ENCODE measurements at regions not wholly inside any gene's neighbourhood (a gene's known extent, or its start where the extent isn't known, plus 50 kb on each side); places are given as distances from the start of the nearest gene placed in this dataset.

- H3K4me1 ChIP-seq = peaks cover 2% of the 10 kb centered on the region
- Mint-ChIP-seq H3K36me3 (peaks cover 3% of the 10 kb centered on the region), H3K27me3 (ENCODE audit: insufficient read depth, low read depth) (no peaks in the 10 kb centered on the region), H3K27ac (no peak overlapping the region), H3K9me3 (no peaks in the 10 kb centered on the region), H3K4me3 (no peak overlapping the region), H3K4me1 (peaks cover 9% of the 10 kb centered on the region)
- no peak overlapping the region for H3K27ac ChIP-seq
- no peak overlapping the region for H2AFZ ChIP-seq (replicated peaks)
- no peak overlapping the region for H3K4me3 ChIP-seq
- H3F3A ChIP-seq (ENCODE audit: low read depth) = no peaks in the 10 kb centered on the region
- TF ChIP-seq EZH2phosphoT487 (IDR thresholded peaks at IDR 0.05) (no peak), CTCF (IDR thresholded peaks at IDR 0.05) (no peak), EZH2 (IDR thresholded peaks at IDR 0.05) (no peak)
- H3K9me3 ChIP-seq (ENCODE audit: low read depth) = no peaks in the 10 kb centered on the region
- no peaks in the 10 kb centered on the region for H3K79me2 ChIP-seq (ENCODE audit: low read depth)
- H3K36me3 ChIP-seq = no peaks in the 10 kb centered on the region
- H3K4me2 ChIP-seq = no peak overlapping the region
- no peak for DNase-seq (ENCODE audit: low spot score)
- no peaks in the 10 kb centered on the region for H4K20me1 ChIP-seq (ENCODE audit: low read depth)
- H3K27me3 ChIP-seq = no peaks in the 10 kb centered on the region
- H3K9ac ChIP-seq = no peak overlapping the region
Observed at GRCh38 chr18:46269275-46269674, 165.1 kb downstream of the HAUS1 start.

- Histone ChIP-seq H2AFZ (replicated peaks) (no peak overlapping the region), H3K36me3 (no peaks in the 10 kb centered on the region), H4K20me1 (ENCODE audit: low read depth) (no peaks in the 10 kb centered on the region), H3K9ac (no peak overlapping the region), H3K27ac (no peak overlapping the region), H3K9me3 (ENCODE audit: low read depth) (no peaks in the 10 kb centered on the region), H3F3A (ENCODE audit: low read depth) (no peaks in the 10 kb centered on the region), H3K27me3 (no peaks in the 10 kb centered on the region), H3K4me1 (no peaks in the 10 kb centered on the region), H3K4me3 (no peak overlapping the region), H3K79me2 (ENCODE audit: low read depth) (no peaks in the 10 kb centered on the region), H3K4me2 (no peak overlapping the region)
- no peak for DNase-seq (ENCODE audit: low spot score)
- Mint-ChIP-seq H3K27me3 (ENCODE audit: insufficient read depth, low read depth) (no peaks in the 10 kb centered on the region), H3K27ac (no peak overlapping the region), H3K4me1 (peaks cover 1% of the 10 kb centered on the region), H3K9me3 (no peaks in the 10 kb centered on the region), H3K36me3 (no peaks in the 10 kb centered on the region), H3K4me3 (no peak overlapping the region)
- TF ChIP-seq EZH2phosphoT487 (IDR thresholded peaks at IDR 0.05) (no peak), CTCF (IDR thresholded peaks at IDR 0.05) (no peak), EZH2 (IDR thresholded peaks at IDR 0.05) (no peak)
Observed at GRCh38 chr18:46271488-46271887, 167.3 kb downstream of the HAUS1 start.

- no peak overlapping the region for H3K4me2 ChIP-seq
- H3K36me3 ChIP-seq = no peaks in the 10 kb centered on the region
- H2AFZ ChIP-seq (replicated peaks) = no peak overlapping the region
- no peak overlapping the region for H3K4me3 ChIP-seq
- no peak overlapping the region for H3K27ac Mint-ChIP-seq
- no peaks in the 10 kb centered on the region for H3K27me3 ChIP-seq
- H3K4me1 Mint-ChIP-seq = peaks cover 11% of the 10 kb centered on the region
- no peak for TF ChIP-seq EZH2 (IDR thresholded peaks at IDR 0.05)
- TF ChIP-seq CTCF (IDR thresholded peaks at IDR 0.05) = no peak
- no peak for TF ChIP-seq EZH2phosphoT487 (IDR thresholded peaks at IDR 0.05)
- no peaks in the 10 kb centered on the region for H3K9me3 ChIP-seq (ENCODE audit: low read depth)
- no peaks in the 10 kb centered on the region for H4K20me1 ChIP-seq (ENCODE audit: low read depth)
- no peaks in the 10 kb centered on the region for H3K9me3 Mint-ChIP-seq
- H3K27me3 Mint-ChIP-seq (ENCODE audit: insufficient read depth, low read depth) = no peaks in the 10 kb centered on the region
- H3K9ac ChIP-seq = no peak overlapping the region
- H3K27ac ChIP-seq = no peak overlapping the region
- no peaks in the 10 kb centered on the region for H3K36me3 Mint-ChIP-seq
- no peaks in the 10 kb centered on the region for H3F3A ChIP-seq (ENCODE audit: low read depth)
- no peaks in the 10 kb centered on the region for H3K4me1 ChIP-seq
- H3K79me2 ChIP-seq (ENCODE audit: low read depth) = no peaks in the 10 kb centered on the region
- DNase-seq (ENCODE audit: low spot score) = no peak
- H3K4me3 Mint-ChIP-seq = no peak overlapping the region
Observed at GRCh38 chr18:46273861-46274260, 169.7 kb downstream of the HAUS1 start.

GRCh38 chr18:46274266-46274665, 170.1 kb downstream of the HAUS1 start:
- Histone ChIP-seq H3K79me2 (ENCODE audit: low read depth) (no peaks in the 10 kb centered on the region), H3F3A (ENCODE audit: low read depth) (no peaks in the 10 kb centered on the region), H2AFZ (replicated peaks) (no peak overlapping the region), H3K9me3 (ENCODE audit: low read depth) (no peaks in the 10 kb centered on the region), H3K4me1 (no peaks in the 10 kb centered on the region), H3K36me3 (no peaks in the 10 kb centered on the region), H3K27ac (no peak overlapping the region), H3K4me2 (no peak overlapping the region), H3K4me3 (no peak overlapping the region), H4K20me1 (ENCODE audit: low read depth) (no peaks in the 10 kb centered on the region), H3K9ac (no peak overlapping the region), H3K27me3 (no peaks in the 10 kb centered on the region)
- Mint-ChIP-seq H3K27ac (no peak overlapping the region), H3K27me3 (ENCODE audit: insufficient read depth, low read depth) (no peaks in the 10 kb centered on the region), H3K4me3 (no peak overlapping the region), H3K36me3 (no peaks in the 10 kb centered on the region), H3K9me3 (no peaks in the 10 kb centered on the region), H3K4me1 (peaks cover 11% of the 10 kb centered on the region)
- DNase-seq (ENCODE audit: low spot score) = no peak
- no peak for TF ChIP-seq EZH2phosphoT487 (IDR thresholded peaks at IDR 0.05)
- TF ChIP-seq EZH2 (IDR thresholded peaks at IDR 0.05) = no peak
- TF ChIP-seq CTCF (IDR thresholded peaks at IDR 0.05) = no peak
